ENCODE measurements at regions not wholly inside any gene's neighbourhood (a gene's known extent, or its start where the extent isn't known, plus 50 kb on each side); places are given as distances from the start of the nearest gene placed in this dataset.

DNA sequence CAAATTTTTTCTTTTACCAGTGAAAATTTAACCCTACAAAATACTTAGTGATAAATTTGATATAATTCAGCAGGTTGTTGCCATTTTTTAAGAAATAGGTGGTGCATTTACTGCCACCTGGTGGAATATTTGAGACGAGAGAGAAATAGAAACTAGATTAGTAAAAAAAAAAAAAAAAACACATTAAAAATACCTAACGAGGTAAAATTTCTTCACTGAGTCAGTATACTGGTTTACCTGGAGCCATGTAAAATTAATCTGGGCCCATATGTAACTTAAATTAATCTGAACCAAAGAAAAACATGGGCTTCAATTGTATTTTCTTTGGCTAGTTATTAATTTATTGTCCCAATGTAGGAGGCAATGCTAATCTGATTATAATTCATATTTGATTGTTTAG is 520.8 kb downstream of the EPM2A start:
- no CpG with 5 or more reads among the region's 2 CpGs for WGBS (ENCODE audit: extremely low coverage, insufficient read length, low lambda C conversion rate)
- Histone ChIP-seq H3K23me2 (ENCODE audit: insufficient read length, low read depth, low read length, poor library complexity, severe bottlenecking) (no peaks in the 10 kb centered on the region), H3K14ac (ENCODE audit: insufficient read depth, low read length) (no peak overlapping the region), H2AFZ (ENCODE audit: low read length) (no peak overlapping the region), H3K9ac (ENCODE audit: extremely low read depth, insufficient read length, low read length) (no peak overlapping the region), H4K8ac (replicated peaks; ENCODE audit: insufficient read length, low read depth, low read length) (no peak overlapping the region), H3K9me3 (ENCODE audit: control insufficient read depth, low read depth, low read length) (no peaks in the 10 kb centered on the region), H3K79me1 (ENCODE audit: insufficient read depth, low read depth, low read length, poor library complexity, severe bottlenecking) (no peaks in the 10 kb centered on the region), H3K27me3 (ENCODE audit: insufficient read depth, low read length) (no peaks in the 10 kb centered on the region), H2BK5ac (ENCODE audit: insufficient read length, low read length) (no peak overlapping the region), H2BK15ac (ENCODE audit: low read depth, low read length) (no peak overlapping the region), H3K4me1 (ENCODE audit: insufficient read depth, low read length) (no peaks in the 10 kb centered on the region), H4K20me1 (ENCODE audit: control insufficient read depth, insufficient read depth, insufficient read length) (no peaks in the 10 kb centered on the region), H3K4me2 (ENCODE audit: insufficient read depth, insufficient read length, low read length) (no peak overlapping the region), H3T11ph (ENCODE audit: low read length) (no peak overlapping the region), H4K5ac (ENCODE audit: insufficient read length, low read depth, low read length) (no peak overlapping the region), H3K23ac (ENCODE audit: insufficient read length, low read depth, low read length) (no peak overlapping the region), H4K91ac (ENCODE audit: insufficient read length, low read depth, low read length) (no peak overlapping the region), H2BK12ac (ENCODE audit: insufficient read length, low read depth, low read length) (no peak overlapping the region), H2BK120ac (ENCODE audit: low read depth, low read length, poor library complexity, severe bottlenecking) (no peak overlapping the region), H3K79me2 (ENCODE audit: insufficient read depth, low read length) (no peaks in the 10 kb centered on the region), H3K18ac (ENCODE audit: insufficient read length, low read depth, low read length) (no peak overlapping the region), H3K56ac (ENCODE audit: insufficient read length, low read depth, low read length) (no peak overlapping the region), H2AK5ac (ENCODE audit: insufficient read length, low read length) (no peak overlapping the region), H3K27ac (ENCODE audit: insufficient read length, low read depth, low read length) (no peak overlapping the region), H2BK20ac (ENCODE audit: low read depth, low read length, poor library complexity, severe bottlenecking) (no peak overlapping the region), H3K4ac (ENCODE audit: low read depth, low read length) (no peak overlapping the region)
- no peaks in the 10 kb centered on the region for H3K36me3 Mint-ChIP-seq (ENCODE audit: insufficient read depth in 1 of 3, low read depth in 3 of 3)
- H3K9me3 Mint-ChIP-seq, result no peaks in the 10 kb centered on the region
- no peak for DNase-seq
- H3K4me3 Mint-ChIP-seq, result no peak overlapping the region
- H3K27me3 Mint-ChIP-seq (ENCODE audit: low read depth), result no peaks in the 10 kb centered on the region
- H3K4me1 Mint-ChIP-seq, result no peaks in the 10 kb centered on the region
- no peak overlapping the region for H3K27ac Mint-ChIP-seq
- TF ChIP-seq, protein P1, sequence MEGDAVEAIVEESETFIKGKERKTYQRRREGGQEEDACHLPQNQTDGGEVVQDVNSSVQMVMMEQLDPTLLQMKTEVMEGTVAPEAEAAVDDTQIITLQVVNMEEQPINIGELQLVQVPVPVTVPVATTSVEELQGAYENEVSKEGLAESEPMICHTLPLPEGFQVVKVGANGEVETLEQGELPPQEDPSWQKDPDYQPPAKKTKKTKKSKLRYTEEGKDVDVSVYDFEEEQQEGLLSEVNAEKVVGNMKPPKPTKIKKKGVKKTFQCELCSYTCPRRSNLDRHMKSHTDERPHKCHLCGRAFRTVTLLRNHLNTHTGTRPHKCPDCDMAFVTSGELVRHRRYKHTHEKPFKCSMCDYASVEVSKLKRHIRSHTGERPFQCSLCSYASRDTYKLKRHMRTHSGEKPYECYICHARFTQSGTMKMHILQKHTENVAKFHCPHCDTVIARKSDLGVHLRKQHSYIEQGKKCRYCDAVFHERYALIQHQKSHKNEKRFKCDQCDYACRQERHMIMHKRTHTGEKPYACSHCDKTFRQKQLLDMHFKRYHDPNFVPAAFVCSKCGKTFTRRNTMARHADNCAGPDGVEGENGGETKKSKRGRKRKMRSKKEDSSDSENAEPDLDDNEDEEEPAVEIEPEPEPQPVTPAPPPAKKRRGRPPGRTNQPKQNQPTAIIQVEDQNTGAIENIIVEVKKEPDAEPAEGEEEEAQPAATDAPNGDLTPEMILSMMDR (conservative IDR thresholded peaks at IDR 0.05), result peak; percentile 77

Data from H9 (cell line).